Right renal cortex interstitium (tissue), 3 donors: ENCODE measurements at regions not wholly inside any gene's neighbourhood (a gene's known extent, or its start where the extent isn't known, plus 50 kb on each side); places are given as distances from the start of the nearest gene placed in this dataset.

Experiments used
- DNase-seq, 3 donors: peaks; one replicate each; pipeline ENCODE4 v3.0.0-alpha.2; 2013; ENCODE audit warnings: low read depth in 3 of 3, low spot score in 2 of 3

DNA sequence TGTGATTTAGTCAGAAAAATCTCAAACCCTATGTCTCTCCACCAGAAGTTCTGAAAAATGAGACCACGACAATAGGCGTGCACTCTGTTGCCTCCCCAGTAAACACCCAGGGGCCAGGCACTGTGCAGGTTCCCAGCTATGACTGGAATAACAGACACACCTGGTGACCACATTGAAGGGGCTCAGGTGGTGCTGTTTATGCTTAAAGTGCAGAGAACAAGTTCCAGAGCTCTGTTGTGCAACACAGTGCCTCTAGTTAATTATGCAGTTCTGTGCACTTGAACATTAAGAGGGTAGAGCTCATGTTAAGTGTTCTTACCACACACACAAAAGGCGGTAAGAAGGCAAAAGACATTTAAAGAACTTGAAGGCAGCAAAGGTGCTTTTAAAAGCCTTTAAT is 52.6 kb upstream of the AFF3 start:
- no peak for DNase-seq

DNA sequence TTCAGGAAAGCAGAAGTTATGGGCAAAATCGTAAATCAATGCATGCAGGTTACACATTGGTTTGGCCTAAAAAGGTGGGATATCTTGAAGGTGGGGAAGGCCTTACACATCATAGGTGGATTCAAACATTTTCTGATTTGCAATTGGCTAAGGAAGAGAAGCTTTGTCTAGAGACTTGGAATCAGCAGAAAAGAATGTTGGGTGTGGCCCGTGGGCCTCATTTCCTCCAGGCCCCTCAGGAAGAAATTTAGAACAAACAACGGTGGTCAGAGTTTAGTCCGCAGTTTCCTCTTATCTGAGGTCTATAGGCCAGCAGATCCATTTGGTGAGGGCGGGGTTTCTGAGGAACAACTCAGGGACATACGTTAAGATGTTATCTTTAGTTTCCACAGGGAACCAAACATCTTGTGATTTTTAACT is 50.9 kb upstream of the AFF3 start:
- DNase-seq: no peak

DNA sequence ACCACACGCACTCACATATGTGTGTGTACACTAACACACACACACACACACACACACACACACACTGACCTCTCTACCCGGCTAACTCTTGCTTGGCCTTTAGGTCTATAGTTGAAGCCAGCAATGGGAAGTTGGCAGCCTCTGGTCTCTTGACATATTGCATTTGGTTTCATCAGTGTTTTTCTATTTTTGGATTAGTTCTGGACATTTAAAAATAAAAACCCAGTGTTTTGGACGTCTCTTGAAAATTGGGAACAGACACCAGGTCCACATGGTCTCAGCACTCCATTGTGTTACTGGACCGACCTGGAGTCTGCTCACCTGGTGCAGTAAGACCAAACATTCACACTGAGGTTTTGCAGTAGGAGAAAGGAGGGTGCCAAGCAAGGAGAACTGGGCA is 50.4 kb upstream of the AFF3 start:
- DNase-seq: no peak

DNA sequence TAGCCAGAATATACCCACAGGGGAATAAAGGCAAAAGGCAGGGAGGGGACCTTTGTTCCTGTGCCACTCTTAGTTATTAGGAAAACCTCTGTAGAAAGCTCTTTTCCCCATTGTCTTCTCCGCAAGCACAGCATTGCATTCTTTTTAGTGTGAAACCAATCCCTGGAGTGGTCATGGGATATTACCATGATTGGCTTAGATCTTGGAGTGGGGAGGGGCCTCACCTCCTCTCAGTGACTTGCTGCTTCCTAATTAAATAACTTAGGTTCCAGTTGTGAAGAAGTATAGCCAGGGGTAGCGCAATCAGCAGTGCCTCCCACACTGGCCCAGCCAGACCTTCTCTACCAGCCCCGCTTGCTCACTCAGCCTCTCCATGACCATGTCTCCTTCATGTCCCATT is 49.9 kb upstream of the AFF3 start:
- no peak for DNase-seq
